ENCODE measurements at regions not wholly inside any gene's neighbourhood (a gene's known extent, or its start where the extent isn't known, plus 50 kb on each side); places are given as distances from the start of the nearest gene placed in this dataset.
A peak's percentile ranks its signal among the peaks of the same experiment; 100 is the strongest.
"Not testable (repeated sequence)": the region's sequence is repeated elsewhere in the genome, so short reads cannot be mapped to it uniquely, and the experiment has no call there.

GRCh38 chr5:17127743-17128231 lies 89.6 kb upstream of the BASP1 start:
- H3K4me3 Mint-ChIP-seq, result no peak overlapping the region

GRCh38 chr5:17129093-17129849 lies 88.2 kb upstream of the BASP1 start:
- POLR2A ChIA-PET, result no interaction called here
- H3K36me3 Mint-ChIP-seq (ENCODE audit: low read depth), result no peaks in the 10 kb centered on the region
- no peak for DNase-seq
- peaks cover 13% of the 10 kb centered on the region for H3K4me1 Mint-ChIP-seq
- no peak overlapping the region for H3K27ac Mint-ChIP-seq
- CTCF ChIA-PET, result interaction anchor here (0.7 kb wide), 2 partner anchors 646 to 1624 kb away, joined by 3 to 4 read pairs; no protein-coding TSS in a partner anchor
- H3K4me3 Mint-ChIP-seq, result no peak overlapping the region
- no peaks in the 10 kb centered on the region for H3K9me3 Mint-ChIP-seq
- H3K27me3 Mint-ChIP-seq, result peaks cover 6% of the 10 kb centered on the region

More at GRCh38 chr5:17127743-17128231, 89.6 kb upstream of the BASP1 start:
- peaks cover 13% of the 10 kb centered on the region for H3K4me1 Mint-ChIP-seq
- no peak overlapping the region for H3K27ac Mint-ChIP-seq
- peaks cover 6% of the 10 kb centered on the region for H3K27me3 Mint-ChIP-seq
- no peak for DNase-seq
- no peaks in the 10 kb centered on the region for H3K36me3 Mint-ChIP-seq (ENCODE audit: low read depth)
- CTCF ChIA-PET, result no interaction called here
- POLR2A ChIA-PET, result no interaction called here
- no peaks in the 10 kb centered on the region for H3K9me3 Mint-ChIP-seq

- CTCF ChIA-PET, result interaction anchor here (0.7 kb wide), 1 partner anchor 647 kb away, joined by 4 read pairs; no protein-coding TSS in a partner anchor
- peaks cover 13% of the 10 kb centered on the region for H3K4me1 Mint-ChIP-seq
- H3K27ac Mint-ChIP-seq; H3K9me3 Mint-ChIP-seq; H3K36me3 Mint-ChIP-seq (ENCODE audit: low read depth); H3K27me3 Mint-ChIP-seq; H3K4me3 Mint-ChIP-seq; POLR2A ChIA-PET: not testable (repeated sequence)
- peak; percentile 6 for DNase-seq
Measured at GRCh38 chr5:17130302-17130701, 87.1 kb upstream of the BASP1 start.

GRCh38 chr5:17132444-17133083 lies 84.9 kb upstream of the BASP1 start:
- peaks cover 13% of the 10 kb centered on the region for H3K4me1 Mint-ChIP-seq
- H3K4me3 Mint-ChIP-seq, result no peak overlapping the region
- ChIA-PET POLR2A (no interaction called here), CTCF (interaction anchor here (0.7 to 1.3 kb wide), 2 partner anchors 15 to 32 kb away, joined by 3 read pairs; no protein-coding TSS in a partner anchor)
- no peak overlapping the region for H3K27ac Mint-ChIP-seq
- no peak for DNase-seq
- H3K9me3 Mint-ChIP-seq, result no peaks in the 10 kb centered on the region
- H3K36me3 Mint-ChIP-seq (ENCODE audit: low read depth), result no peaks in the 10 kb centered on the region
- H3K27me3 Mint-ChIP-seq, result peaks cover 6% of the 10 kb centered on the region

GRCh38 chr5:17135050-17135449 lies 82.4 kb upstream of the BASP1 start:
- Mint-ChIP-seq H3K4me3 (no peak overlapping the region), H3K9me3 (no peaks in the 10 kb centered on the region), H3K27me3 (peaks cover 2% of the 10 kb centered on the region), H3K36me3 (ENCODE audit: low read depth) (no peaks in the 10 kb centered on the region), H3K4me1 (peaks cover 11% of the 10 kb centered on the region), H3K27ac (no peak overlapping the region)
- POLR2A ChIA-PET, result no interaction called here
- DNase-seq, result no peak
- CTCF ChIA-PET, result no interaction called here

GRCh38 chr5:17143335-17143734 lies 74.1 kb upstream of the BASP1 start:
- no peaks in the 10 kb centered on the region for H3K36me3 Mint-ChIP-seq (ENCODE audit: low read depth)
- no peaks in the 10 kb centered on the region for H3K9me3 Mint-ChIP-seq
- H3K27me3 Mint-ChIP-seq, result no peaks in the 10 kb centered on the region
- ChIA-PET POLR2A (no interaction called here), CTCF (no interaction called here)
- no peak overlapping the region for H3K27ac Mint-ChIP-seq
- no peaks in the 10 kb centered on the region for H3K4me1 Mint-ChIP-seq
- H3K4me3 Mint-ChIP-seq, result no peak overlapping the region
- DNase-seq, result no peak

GRCh38 chr5:17146280-17146841 lies 71.1 kb upstream of the BASP1 start:
- ChIA-PET POLR2A (no interaction called here), CTCF (no interaction called here)
- H3K36me3 Mint-ChIP-seq (ENCODE audit: low read depth), result no peaks in the 10 kb centered on the region
- no peak overlapping the region for H3K27ac Mint-ChIP-seq
- H3K4me3 Mint-ChIP-seq, result no peak overlapping the region
- no peaks in the 10 kb centered on the region for H3K9me3 Mint-ChIP-seq
- H3K27me3 Mint-ChIP-seq, result no peaks in the 10 kb centered on the region
- no peaks in the 10 kb centered on the region for H3K4me1 Mint-ChIP-seq
- DNase-seq, result no peak

GRCh38 chr5:17147170-17147569 lies 70.3 kb upstream of the BASP1 start:
- Mint-ChIP-seq H3K4me1 (no peaks in the 10 kb centered on the region), H3K36me3 (ENCODE audit: low read depth) (no peaks in the 10 kb centered on the region), H3K9me3 (no peaks in the 10 kb centered on the region), H3K27me3 (no peaks in the 10 kb centered on the region), H3K4me3 (no peak overlapping the region), H3K27ac (no peak overlapping the region)
- ChIA-PET POLR2A (no interaction called here), CTCF (interaction anchor here (1.1 kb wide), 1 partner anchor 15 kb away, joined by 3 read pairs; no protein-coding TSS in a partner anchor)
- DNase-seq, result no peak

- H3K4me1 Mint-ChIP-seq, result no peaks in the 10 kb centered on the region
- H3K4me3 Mint-ChIP-seq, result no peak overlapping the region
- ChIA-PET POLR2A (no interaction called here), CTCF (interaction anchor here (1.1 kb wide), 1 partner anchor 16 kb away, joined by 3 read pairs; no protein-coding TSS in a partner anchor)
- no peak for DNase-seq
- no peaks in the 10 kb centered on the region for H3K36me3 Mint-ChIP-seq (ENCODE audit: low read depth)
- no peaks in the 10 kb centered on the region for H3K9me3 Mint-ChIP-seq
- no peaks in the 10 kb centered on the region for H3K27me3 Mint-ChIP-seq
- H3K27ac Mint-ChIP-seq, result no peak overlapping the region
Measured at GRCh38 chr5:17147617-17148016, 69.8 kb upstream of the BASP1 start.

GRCh38 chr5:17148481-17148880 lies 69.0 kb upstream of the BASP1 start:
- Mint-ChIP-seq H3K9me3 (no peaks in the 10 kb centered on the region), H3K4me3 (no peak overlapping the region), H3K27me3 (no peaks in the 10 kb centered on the region), H3K4me1 (no peaks in the 10 kb centered on the region), H3K36me3 (ENCODE audit: low read depth) (no peaks in the 10 kb centered on the region), H3K27ac (no peak overlapping the region)
- POLR2A ChIA-PET, result no interaction called here
- CTCF ChIA-PET, result no interaction called here
- no peak for DNase-seq

GRCh38 chr5:17149786-17150185 lies 67.6 kb upstream of the BASP1 start:
- H3K27ac Mint-ChIP-seq, result no peak overlapping the region
- no peaks in the 10 kb centered on the region for H3K9me3 Mint-ChIP-seq
- no peak for DNase-seq
- no peaks in the 10 kb centered on the region for H3K27me3 Mint-ChIP-seq
- ChIA-PET POLR2A (no interaction called here), CTCF (no interaction called here)
- H3K36me3 Mint-ChIP-seq (ENCODE audit: low read depth), result no peaks in the 10 kb centered on the region
- no peaks in the 10 kb centered on the region for H3K4me1 Mint-ChIP-seq
- no peak overlapping the region for H3K4me3 Mint-ChIP-seq

- no peaks in the 10 kb centered on the region for H3K4me1 Mint-ChIP-seq
- POLR2A ChIA-PET, result no interaction called here
- no peaks in the 10 kb centered on the region for H3K9me3 Mint-ChIP-seq
- no peaks in the 10 kb centered on the region for H3K36me3 Mint-ChIP-seq (ENCODE audit: low read depth)
- CTCF ChIA-PET, result no interaction called here
- no peak overlapping the region for H3K4me3 Mint-ChIP-seq
- H3K27ac Mint-ChIP-seq, result no peak overlapping the region
- H3K27me3 Mint-ChIP-seq, result no peaks in the 10 kb centered on the region
- no peak for DNase-seq
Measured at GRCh38 chr5:17150531-17150930, 66.9 kb upstream of the BASP1 start.

GRCh38 chr5:17151686-17152085 lies 65.7 kb upstream of the BASP1 start:
- no peak for DNase-seq
- H3K27me3 Mint-ChIP-seq, result no peaks in the 10 kb centered on the region
- no peak overlapping the region for H3K27ac Mint-ChIP-seq
- CTCF ChIA-PET, result no interaction called here
- no peaks in the 10 kb centered on the region for H3K36me3 Mint-ChIP-seq (ENCODE audit: low read depth)
- H3K9me3 Mint-ChIP-seq, result no peaks in the 10 kb centered on the region
- POLR2A ChIA-PET, result no interaction called here
- no peak overlapping the region for H3K4me3 Mint-ChIP-seq
- H3K4me1 Mint-ChIP-seq, result no peaks in the 10 kb centered on the region
